ENCODE measurements at regions not wholly inside any gene's neighbourhood (a gene's known extent, or its start where the extent isn't known, plus 50 kb on each side); places are given as distances from the start of the nearest gene placed in this dataset.

DNA sequence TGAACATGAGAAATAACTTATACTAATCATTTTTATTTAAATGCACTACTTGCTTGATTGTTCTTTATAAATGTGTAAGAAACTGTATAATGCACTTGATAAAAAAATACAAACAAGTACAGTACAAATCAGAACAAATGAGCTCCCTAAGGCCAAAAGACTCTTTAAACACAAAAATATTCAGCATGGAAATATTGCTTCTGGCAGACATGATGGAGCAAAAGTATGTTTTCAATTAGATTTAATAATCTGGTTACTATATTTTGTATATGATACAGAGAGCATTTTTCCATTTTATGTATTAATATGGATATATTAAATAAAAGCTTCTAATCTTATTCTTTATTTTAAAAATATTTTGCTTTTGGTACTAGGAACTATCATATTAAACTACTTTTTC lies 800.2 kb upstream of the LRFN5 start:
- Histone ChIP-seq H3K4me3 (no peak overlapping the region), H3K4me1 (no peaks in the 10 kb centered on the region), H3K27me3 (no peaks in the 10 kb centered on the region), H3K9me3 (no peaks in the 10 kb centered on the region), H3K27ac (no peak overlapping the region), H3K36me3 (no peaks in the 10 kb centered on the region)
- DNase-seq (ENCODE audit: low spot score in 2 of 2) = no peak
- TF ChIP-seq POLR2A (IDR thresholded peaks at IDR 0.05) = no peak
- no peak for TF ChIP-seq EP300 (IDR thresholded peaks at IDR 0.05)
- TF ChIP-seq, protein P1, sequence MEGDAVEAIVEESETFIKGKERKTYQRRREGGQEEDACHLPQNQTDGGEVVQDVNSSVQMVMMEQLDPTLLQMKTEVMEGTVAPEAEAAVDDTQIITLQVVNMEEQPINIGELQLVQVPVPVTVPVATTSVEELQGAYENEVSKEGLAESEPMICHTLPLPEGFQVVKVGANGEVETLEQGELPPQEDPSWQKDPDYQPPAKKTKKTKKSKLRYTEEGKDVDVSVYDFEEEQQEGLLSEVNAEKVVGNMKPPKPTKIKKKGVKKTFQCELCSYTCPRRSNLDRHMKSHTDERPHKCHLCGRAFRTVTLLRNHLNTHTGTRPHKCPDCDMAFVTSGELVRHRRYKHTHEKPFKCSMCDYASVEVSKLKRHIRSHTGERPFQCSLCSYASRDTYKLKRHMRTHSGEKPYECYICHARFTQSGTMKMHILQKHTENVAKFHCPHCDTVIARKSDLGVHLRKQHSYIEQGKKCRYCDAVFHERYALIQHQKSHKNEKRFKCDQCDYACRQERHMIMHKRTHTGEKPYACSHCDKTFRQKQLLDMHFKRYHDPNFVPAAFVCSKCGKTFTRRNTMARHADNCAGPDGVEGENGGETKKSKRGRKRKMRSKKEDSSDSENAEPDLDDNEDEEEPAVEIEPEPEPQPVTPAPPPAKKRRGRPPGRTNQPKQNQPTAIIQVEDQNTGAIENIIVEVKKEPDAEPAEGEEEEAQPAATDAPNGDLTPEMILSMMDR (IDR thresholded peaks at IDR 0.05) = no peak

DNA sequence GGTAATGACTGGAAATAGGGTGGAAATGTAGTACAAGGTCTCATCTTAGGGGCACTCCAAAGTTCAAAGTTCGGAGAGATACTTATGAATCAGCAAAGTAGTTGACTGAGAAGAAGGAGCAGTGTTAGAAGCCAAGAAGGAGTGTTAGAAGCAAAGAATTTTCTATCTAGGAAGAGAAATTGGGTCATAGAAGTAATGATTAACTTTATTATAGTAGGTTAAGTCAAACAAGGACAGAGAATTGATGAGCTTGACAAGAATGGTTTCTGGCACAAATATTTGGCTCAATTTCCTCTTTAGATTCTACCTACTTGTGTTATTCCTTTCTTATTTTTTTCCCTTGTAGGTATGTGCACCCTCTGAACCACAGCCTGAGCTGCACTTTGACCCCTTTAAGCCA lies 810.5 kb upstream of the LRFN5 start:
- no peaks in the 10 kb centered on the region for H3K4me1 ChIP-seq
- TF ChIP-seq EP300 (IDR thresholded peaks at IDR 0.05) (no peak), POLR2A (IDR thresholded peaks at IDR 0.05) (no peak)
- TF ChIP-seq, protein P1 (IDR thresholded peaks at IDR 0.05) = no peak

DNA sequence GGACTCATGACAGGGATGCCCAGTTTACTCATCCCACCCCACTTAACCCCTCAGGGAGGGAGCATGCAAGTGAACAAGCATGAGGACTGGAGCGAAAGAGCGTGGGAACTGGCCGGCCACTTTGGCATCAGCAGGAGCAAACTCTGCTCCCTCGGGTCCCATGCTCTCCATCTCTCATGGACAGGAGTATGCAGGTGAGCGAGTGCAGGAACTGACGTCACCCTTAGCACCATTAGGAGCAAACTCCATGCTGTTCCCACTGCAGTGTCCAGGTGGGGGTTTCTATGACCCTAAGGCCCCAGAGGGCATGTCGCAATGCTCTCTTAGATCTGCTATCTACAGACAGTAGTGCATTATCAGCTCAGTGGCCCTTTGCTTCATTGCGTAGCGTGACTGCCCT lies 821.8 kb upstream of the LRFN5 start:
- no peaks in the 10 kb centered on the region for H3K27me3 ChIP-seq
- no peak overlapping the region for H3K4me3 ChIP-seq
- WGBS, 2 donors = 91 to 92% methylated on average over 9 of the region's 9 CpGs
- H3K36me3 ChIP-seq = no peaks in the 10 kb centered on the region
- TF ChIP-seq EP300 (IDR thresholded peaks at IDR 0.05) (no peak), POLR2A (IDR thresholded peaks at IDR 0.05) (no peak)
- TF ChIP-seq, protein P1 (IDR thresholded peaks at IDR 0.05) = no peak
- H3K9me3 ChIP-seq = peaks cover 0 to 14% (median 0%) of the 10 kb centered on the region in 4 donors
- H3K4me1 ChIP-seq = no peaks in the 10 kb centered on the region
- DNase-seq (ENCODE audit: low spot score in 2 of 2) = no peak
- H3K27ac ChIP-seq = no peak overlapping the region

More for the DNA sequence above, 810.5 kb upstream of the LRFN5 start:
- DNase-seq (ENCODE audit: low spot score in 2 of 2) = no peak
- 61 to 80% methylated on average over 1 of the region's 1 CpG for WGBS, 2 donors
- no peaks in the 10 kb centered on the region for H3K9me3 ChIP-seq
- no peaks in the 10 kb centered on the region for H3K27me3 ChIP-seq
- no peak overlapping the region for H3K27ac ChIP-seq
- no peaks in the 10 kb centered on the region for H3K36me3 ChIP-seq
- no peak overlapping the region for H3K4me3 ChIP-seq

DNA sequence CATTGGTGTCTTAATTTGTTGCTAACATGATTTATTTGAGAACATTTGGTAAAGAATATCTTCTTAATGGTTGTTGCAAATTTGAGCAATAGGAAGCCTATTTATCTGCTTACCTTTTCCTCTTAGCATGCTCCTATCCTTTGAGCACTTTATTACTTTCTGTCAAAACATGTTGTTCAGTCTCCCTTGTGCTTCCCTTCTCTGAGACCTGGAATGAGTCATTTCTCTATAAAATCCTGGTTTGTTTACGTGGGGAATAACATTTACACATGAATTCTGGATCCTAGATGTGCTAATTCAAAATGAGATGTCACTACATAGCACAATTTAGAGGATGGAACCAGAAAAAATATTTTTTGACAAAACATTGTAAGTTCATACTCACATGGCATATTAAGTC lies 844.0 kb upstream of the LRFN5 start:
- TF ChIP-seq POLR2A (IDR thresholded peaks at IDR 0.05) (no peak), EP300 (IDR thresholded peaks at IDR 0.05) (no peak)
- TF ChIP-seq, protein P1 (IDR thresholded peaks at IDR 0.05) = no peak
- no peak overlapping the region for H3K4me3 ChIP-seq
- H3K9me3 ChIP-seq = no peaks in the 10 kb centered on the region
- no peak overlapping the region for H3K27ac ChIP-seq
- no peaks in the 10 kb centered on the region for H3K36me3 ChIP-seq
- no peaks in the 10 kb centered on the region for H3K27me3 ChIP-seq
- WGBS, 2 donors = 69 to 71% methylated on average over 1 of the region's 1 CpG
- no peak for DNase-seq (ENCODE audit: low spot score in 2 of 2)
- no peaks in the 10 kb centered on the region for H3K4me1 ChIP-seq

DNA sequence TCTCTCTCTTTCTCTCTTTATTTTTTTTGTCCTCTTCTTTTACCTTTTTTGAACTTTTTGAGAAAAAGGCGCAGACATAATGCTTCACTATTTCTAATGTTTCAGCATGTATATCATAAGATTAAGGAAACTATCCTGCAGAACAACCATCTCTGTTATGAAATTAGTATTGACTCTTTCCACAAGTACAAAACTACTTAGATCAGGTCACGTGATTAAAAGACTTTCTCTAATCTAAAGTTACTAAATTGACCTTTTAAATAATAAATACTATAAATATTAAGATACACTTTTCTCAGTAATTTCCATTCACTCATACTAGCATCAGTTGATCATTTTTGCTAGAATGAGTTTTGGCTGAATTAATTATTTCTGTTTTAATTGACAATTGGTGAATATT lies 844.5 kb upstream of the LRFN5 start:
- no peaks in the 10 kb centered on the region for H3K27me3 ChIP-seq
- TF ChIP-seq, protein P1 (IDR thresholded peaks at IDR 0.05) = no peak
- TF ChIP-seq POLR2A (IDR thresholded peaks at IDR 0.05) = no peak
- no peak for TF ChIP-seq EP300 (IDR thresholded peaks at IDR 0.05)
- WGBS, 2 donors = 84 to 90% methylated on average over 2 of the region's 2 CpGs

More for the DNA sequence above, 844.5 kb upstream of the LRFN5 start:
- H3K36me3 ChIP-seq = no peaks in the 10 kb centered on the region
- H3K27ac ChIP-seq = no peak overlapping the region
- no peak overlapping the region for H3K4me3 ChIP-seq
- H3K4me1 ChIP-seq = no peaks in the 10 kb centered on the region
- H3K9me3 ChIP-seq = no peaks in the 10 kb centered on the region
- no peak for DNase-seq (ENCODE audit: low spot score in 2 of 2)
